Fibroblast of the aortic adventitia (primary cell): ENCODE measurements at regions not wholly inside any gene's neighbourhood (a gene's known extent, or its start where the extent isn't known, plus 50 kb on each side); places are given as distances from the start of the nearest gene placed in this dataset.
A peak's percentile ranks its signal among the peaks of the same experiment; 100 is the strongest.

Source experiments
- DNase-seq: peaks from one replicate; pipeline ENCODE4 v3.0.0-alpha.2; 2010; ENCODE audit warnings: low read depth
- H3K4me3 ChIP-seq: 2 replicates; pipeline ENCODE4 v1.5.1; 2011; ENCODE audit warnings: low read depth, mild to moderate bottlenecking, control low read depth, low read length, moderate library complexity
- TF ChIP-seq, protein P1 (sequence below): IDR thresholded peaks from 2 replicates; pipeline ENCODE4 v1.5.1; 2011; ENCODE audit warnings: mild to moderate bottlenecking, low read length, control low read depth, inconsistent platforms; ENCODE audit not compliant: insufficient read depth

DNA sequence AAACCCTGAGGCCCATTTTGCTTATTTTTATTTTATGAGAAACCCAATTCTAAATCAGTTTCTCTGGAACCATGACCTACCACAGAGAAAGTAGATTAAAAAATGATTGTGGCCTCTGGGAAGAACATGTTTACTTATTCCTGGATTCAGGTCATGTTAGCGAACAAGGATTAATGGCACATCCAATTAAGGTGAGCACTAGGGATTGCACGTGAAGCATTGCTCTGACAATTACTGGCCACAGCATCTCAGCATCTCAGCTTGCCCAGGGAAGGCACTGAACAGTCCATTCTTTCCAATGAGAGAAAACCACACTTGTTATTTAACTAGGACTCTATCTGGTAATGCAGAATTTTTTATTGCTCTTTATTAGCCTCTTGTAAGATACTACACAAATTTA, 119.8 kb downstream of the ZNF330 start:
- H3K4me3 ChIP-seq, result no peak overlapping the region
- DNase-seq, result no peak
- TF ChIP-seq, protein P1, sequence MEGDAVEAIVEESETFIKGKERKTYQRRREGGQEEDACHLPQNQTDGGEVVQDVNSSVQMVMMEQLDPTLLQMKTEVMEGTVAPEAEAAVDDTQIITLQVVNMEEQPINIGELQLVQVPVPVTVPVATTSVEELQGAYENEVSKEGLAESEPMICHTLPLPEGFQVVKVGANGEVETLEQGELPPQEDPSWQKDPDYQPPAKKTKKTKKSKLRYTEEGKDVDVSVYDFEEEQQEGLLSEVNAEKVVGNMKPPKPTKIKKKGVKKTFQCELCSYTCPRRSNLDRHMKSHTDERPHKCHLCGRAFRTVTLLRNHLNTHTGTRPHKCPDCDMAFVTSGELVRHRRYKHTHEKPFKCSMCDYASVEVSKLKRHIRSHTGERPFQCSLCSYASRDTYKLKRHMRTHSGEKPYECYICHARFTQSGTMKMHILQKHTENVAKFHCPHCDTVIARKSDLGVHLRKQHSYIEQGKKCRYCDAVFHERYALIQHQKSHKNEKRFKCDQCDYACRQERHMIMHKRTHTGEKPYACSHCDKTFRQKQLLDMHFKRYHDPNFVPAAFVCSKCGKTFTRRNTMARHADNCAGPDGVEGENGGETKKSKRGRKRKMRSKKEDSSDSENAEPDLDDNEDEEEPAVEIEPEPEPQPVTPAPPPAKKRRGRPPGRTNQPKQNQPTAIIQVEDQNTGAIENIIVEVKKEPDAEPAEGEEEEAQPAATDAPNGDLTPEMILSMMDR, result no peak

DNA sequence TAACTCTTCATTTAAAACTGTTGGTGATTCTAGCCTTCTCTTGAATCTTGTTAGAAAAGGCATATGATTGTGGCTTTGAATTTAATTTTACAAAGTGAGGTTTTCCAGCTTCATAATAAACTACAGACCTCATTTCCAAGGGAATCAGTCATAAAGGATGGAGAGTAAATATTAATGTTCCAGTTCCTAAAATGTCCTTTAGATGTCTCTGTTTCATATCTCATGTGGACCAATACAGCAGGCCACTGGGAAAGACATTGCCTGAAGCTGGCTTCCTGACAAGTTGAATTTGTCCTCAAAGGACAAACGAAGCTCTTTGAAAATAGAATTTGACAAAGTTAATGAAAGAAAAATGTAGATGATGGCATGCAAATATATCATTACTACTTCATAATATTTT, 125.4 kb downstream of the ZNF330 start:
- DNase-seq, result peak; percentile 80
- TF ChIP-seq, protein P1, result peak; percentile 65

DNA sequence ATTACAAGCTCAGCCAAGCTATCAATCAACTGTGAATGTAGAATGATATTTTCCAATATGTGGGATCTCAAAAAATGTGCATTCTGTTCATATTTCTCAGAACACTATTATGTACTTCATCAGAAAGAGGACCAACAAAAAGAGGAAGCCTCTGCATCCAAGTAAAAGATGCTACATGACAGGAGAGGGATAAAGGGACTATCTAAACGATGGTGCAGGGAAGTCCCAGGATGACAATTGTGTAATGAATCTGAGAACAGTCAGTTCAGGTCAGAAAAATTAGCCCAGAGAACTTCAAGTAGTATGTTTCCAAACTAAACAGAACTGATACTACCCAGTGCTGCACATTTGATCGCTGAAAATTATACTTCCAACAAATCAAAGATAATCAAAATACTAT, 127.0 kb downstream of the ZNF330 start:
- TF ChIP-seq, protein P1, result no peak
- no peak overlapping the region for H3K4me3 ChIP-seq
- DNase-seq, result no peak

More for the DNA sequence above, 125.4 kb downstream of the ZNF330 start:
- no peak overlapping the region for H3K4me3 ChIP-seq

- peak; percentile 50 for DNase-seq
- TF ChIP-seq, protein P1, result no peak
- no peak overlapping the region for H3K4me3 ChIP-seq
Observed at GRCh38 chr4:141348125-141348524, 127.4 kb downstream of the ZNF330 start.

DNA sequence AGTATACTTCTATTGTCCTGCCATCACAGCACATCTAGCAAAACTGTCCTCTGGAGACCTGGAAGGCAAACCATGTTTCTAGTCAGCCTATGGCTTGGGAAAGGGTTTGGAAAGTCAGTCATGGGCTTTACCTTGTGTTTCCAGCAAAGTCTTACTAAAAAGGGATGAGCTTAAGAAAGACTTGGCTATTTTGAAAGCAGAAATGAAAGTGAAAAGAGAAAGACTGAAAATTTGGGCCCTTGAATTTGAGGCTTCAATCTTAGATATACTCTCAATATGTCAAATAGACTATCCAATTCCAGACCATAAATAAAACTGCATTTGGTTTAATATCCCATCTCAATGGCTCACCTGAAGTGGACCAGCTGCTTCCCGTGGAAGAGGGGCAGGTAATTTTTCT, 127.9 kb downstream of the ZNF330 start:
- no peak overlapping the region for H3K4me3 ChIP-seq
- DNase-seq, result no peak
- TF ChIP-seq, protein P1, result no peak

DNA sequence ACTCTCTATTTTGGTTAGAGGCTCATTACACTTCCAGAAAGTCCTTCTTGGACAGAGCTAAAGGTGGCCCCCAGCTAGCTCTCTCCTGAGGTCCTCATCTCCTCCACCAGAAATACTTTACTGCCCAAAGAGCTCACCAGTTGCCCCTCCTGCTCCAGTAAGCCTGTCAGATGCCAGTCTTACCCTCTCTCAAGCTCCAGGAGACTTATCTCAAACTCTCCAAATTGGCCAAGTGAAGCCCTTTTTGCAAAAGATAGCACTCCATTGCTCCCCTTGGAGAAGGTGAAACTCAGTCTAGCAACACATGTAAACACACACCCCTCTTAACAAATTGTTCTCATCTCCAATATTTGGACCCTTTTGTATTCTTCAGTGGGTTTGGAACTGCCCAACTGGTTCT, 128.5 kb downstream of the ZNF330 start:
- no peak overlapping the region for H3K4me3 ChIP-seq
- TF ChIP-seq, protein P1, result no peak
- no peak for DNase-seq
